H1 (cell line): ENCODE measurements at regions not wholly inside any gene's neighbourhood (a gene's known extent, or its start where the extent isn't known, plus 50 kb on each side); places are given as distances from the start of the nearest gene placed in this dataset.

Experiments
- CTCF ChIA-PET: fragments of 300-600 bp; sonication (Branson Sonifier 250); formaldehyde crosslinking; loops from one replicate; lab custom pipeline; 2021; ENCODE audit not compliant: partially characterized antibody; lab: Charles Lee
- POLR2A ChIA-PET: fragments of 300-600 bp; sonication (Branson Sonifier 250); formaldehyde crosslinking; loops from one replicate; lab custom pipeline; 2021; ENCODE audit warnings: inconsistent platforms; ENCODE audit not compliant: partially characterized antibody; lab: Charles Lee
- DNase-seq, 2 experiments: peaks; one replicate each; pipeline versions ENCODE4 v3.0.0 to v3.0.0-alpha.2; 2010 to 2022; ENCODE audit warnings: low spot score in 2 of 2, low read depth in 1 of 2, mixed read lengths in 1 of 2
- FAIRE-seq: peaks from 2 replicates; lab custom pipeline; 2011; peaks lifted over from hg19 to GRCh38; lab: Jason Lieb, UNC
- H2AFZ ChIP-seq: 2 replicates; pipeline ENCODE4 v1.8.1; 2012; ENCODE audit warnings: low read length, inconsistent platforms
- H2AK5ac ChIP-seq: 2 replicates; pipeline ENCODE4 v1.6.1; 2013; ENCODE audit warnings: low read depth, low read length
- H2BK120ac ChIP-seq: replicated peaks from 2 replicates; pipeline ENCODE3; 2013; ENCODE audit warnings: low read depth, low read length, inconsistent platforms
- H2BK12ac ChIP-seq: 2 replicates; pipeline ENCODE4 v1.6.1; 2013; ENCODE audit warnings: low read depth, low read length
- H2BK15ac ChIP-seq: 2 replicates; pipeline ENCODE4 v1.6.1; 2013; ENCODE audit warnings: low read length
- H2BK20ac ChIP-seq: 2 replicates; pipeline ENCODE4 v1.6.1; 2013; ENCODE audit warnings: low read length
- H2BK5ac ChIP-seq: 2 replicates; pipeline ENCODE4 v1.6.1; 2013; ENCODE audit warnings: low read depth, low read length
- H3K14ac ChIP-seq: 2 replicates; pipeline ENCODE4 v1.6.1; 2013; ENCODE audit warnings: inconsistent platforms; ENCODE audit not compliant: insufficient read length
- H3K18ac ChIP-seq: 2 replicates; pipeline ENCODE4 v1.6.1; 2013; ENCODE audit warnings: low read length; ENCODE audit errors: extremely low read depth
- H3K23ac ChIP-seq: 2 replicates; pipeline ENCODE4 v1.6.1; 2013; ENCODE audit warnings: inconsistent platforms; ENCODE audit not compliant: insufficient read length
- H3K23me2 ChIP-seq: 2 replicates; pipeline ENCODE4 v1.6.1; 2013; ENCODE audit warnings: low read depth, low read length
- H3K27ac ChIP-seq: 2 replicates; pipeline ENCODE4 v1.6.1; 2011; ENCODE audit warnings: low read depth, low read length, inconsistent platforms
- H3K27me3 ChIP-seq, 4 experiments: replicated peaks in 1 of 4; 1 replicate in 1 of 4; 2 replicates in 3 of 4; pipeline versions ENCODE4 v1.6.1 to v1.8.1; 2011 to 2013; ENCODE audit warnings: low read length in 3 of 4, mild to moderate bottlenecking in 3 of 4, inconsistent platforms in 2 of 4, mixed read lengths in 2 of 4, moderate library complexity in 1 of 4; ENCODE audit not compliant: control insufficient read depth in 3 of 4, insufficient read depth in 3 of 4; ENCODE audit errors: extremely low read depth in 1 of 4
- H3K36me3 ChIP-seq, 4 experiments: 2 replicates each; pipeline versions ENCODE4 v1.6.1 to v1.8.1; 2011 to 2013; ENCODE audit warnings: mild to moderate bottlenecking in 4 of 4, low read length in 3 of 4, moderate library complexity in 2 of 4, control low read depth in 1 of 4, inconsistent platforms in 1 of 4; ENCODE audit not compliant: insufficient read depth in 4 of 4, control insufficient read depth in 2 of 4
- H3K4ac ChIP-seq: replicated peaks from 2 replicates; pipeline ENCODE3; 2013; ENCODE audit warnings: low read length, low read depth, mixed read lengths, inconsistent platforms; ENCODE audit not compliant: insufficient read length
- H3K4me1 ChIP-seq, 4 experiments: replicated peaks in 1 of 4; 1 replicate in 1 of 4; 2 replicates in 3 of 4; pipeline versions ENCODE4 v1.6.1 to v1.8.1; 2011 to 2013; ENCODE audit warnings: low read length in 3 of 4, inconsistent platforms in 2 of 4, mixed read lengths in 1 of 4; ENCODE audit not compliant: insufficient read depth in 4 of 4, control insufficient read depth in 3 of 4
- H3K4me2 ChIP-seq, 2 experiments: 2 replicates each; pipeline versions ENCODE4 v1.6.1 to v1.8.1; 2011 to 2013; ENCODE audit warnings: low read depth in 2 of 2, low read length in 2 of 2, control low read depth in 1 of 2, inconsistent platforms in 1 of 2, mild to moderate bottlenecking in 1 of 2; ENCODE audit not compliant: insufficient read depth in 1 of 2
- H3K4me3 ChIP-seq, 4 experiments: fragments of 200-600, 300-600 bp in 1 of 4; sonication (generic), shearing (Covaris generic), sonication (Bioruptor Twin) in 1 of 4; 2 replicates each; pipeline versions ENCODE4 v1.5.1 to v1.8.1; 2011 to 2016; ENCODE audit warnings: low read length in 4 of 4, low read depth in 3 of 4, control low read depth in 2 of 4, inconsistent platforms in 2 of 4, mild to moderate bottlenecking in 2 of 4, mixed read lengths in 1 of 4, moderate library complexity in 1 of 4; ENCODE audit not compliant: insufficient read depth in 2 of 4; ENCODE audit errors: extremely low read depth in 1 of 4
- H3K56ac ChIP-seq: replicated peaks from 2 replicates; pipeline ENCODE3; 2013; ENCODE audit warnings: low read depth, mild to moderate bottlenecking, mixed read lengths, low read length, inconsistent platforms; ENCODE audit not compliant: insufficient read length
- H3K79me1 ChIP-seq: 2 replicates; pipeline ENCODE4 v1.6.1; 2013; ENCODE audit warnings: low read depth, low read length, control low read depth
- H3K79me2 ChIP-seq, 2 experiments: 2 replicates each; pipeline versions ENCODE4 v1.6.1 to v1.8.1; 2012 to 2013; ENCODE audit warnings: low read length in 2 of 2, mild to moderate bottlenecking in 2 of 2, inconsistent platforms in 1 of 2; ENCODE audit not compliant: insufficient read depth in 2 of 2, control insufficient read depth in 1 of 2
- H3K9ac ChIP-seq, 4 experiments: replicated peaks in 1 of 4; 1 replicate in 1 of 4; 2 replicates in 3 of 4; pipeline versions ENCODE4 v1.6.1 to v1.8.1; 2011 to 2013; ENCODE audit warnings: low read depth in 3 of 4, low read length in 3 of 4, control low read depth in 2 of 4, mild to moderate bottlenecking in 2 of 4, moderate library complexity in 2 of 4, inconsistent platforms in 1 of 4; ENCODE audit errors: extremely low read depth in 1 of 4
- H3K9me3 ChIP-seq, 2 experiments: 2 replicates each; pipeline versions ENCODE4 v1.6.1 to v1.8.1; 2012 to 2013; ENCODE audit warnings: mild to moderate bottlenecking in 2 of 2, moderate library complexity in 2 of 2, control low read depth in 1 of 2, inconsistent platforms in 1 of 2, low read depth in 1 of 2, low read length in 1 of 2, mixed read lengths in 1 of 2; ENCODE audit not compliant: insufficient read depth in 2 of 2
- H4K20me1 ChIP-seq, 2 experiments: replicated peaks in 1 of 2; 2 replicates each; pipeline versions ENCODE3 to v1.8.1; 2011 to 2013; ENCODE audit warnings: inconsistent platforms in 2 of 2, low read length in 2 of 2, mild to moderate bottlenecking in 1 of 2; ENCODE audit not compliant: insufficient read depth in 2 of 2, control insufficient read depth in 1 of 2
- H4K5ac ChIP-seq: 2 replicates; pipeline ENCODE4 v1.6.1; 2013; ENCODE audit warnings: low read length, low read depth, mixed read lengths, inconsistent platforms; ENCODE audit not compliant: insufficient read length
- H4K8ac ChIP-seq: 2 replicates; pipeline ENCODE4 v1.8.0; 2013; ENCODE audit warnings: mild to moderate bottlenecking, moderate library complexity, low read length, inconsistent platforms; ENCODE audit not compliant: insufficient read depth; ENCODE audit errors: extremely low read depth
- H4K91ac ChIP-seq: replicated peaks from 2 replicates; pipeline ENCODE3; 2013; ENCODE audit warnings: low read length, mixed read lengths, inconsistent platforms; ENCODE audit not compliant: insufficient read length
- ASH2L ChIP-seq: fragments of 200-600, 300-600 bp; sonication (generic); IDR thresholded peaks from one replicate; pipeline ENCODE4 v1.7.1; 2017; ENCODE audit warnings: low read length
- BACH1 ChIP-seq: IDR thresholded peaks from 2 replicates; pipeline ENCODE4 v1.6.1; 2012; ENCODE audit warnings: low read length, improper control_type of control experiment
- BRCA1 ChIP-seq: IDR thresholded peaks from 2 replicates; pipeline ENCODE4 v1.6.1; 2012; ENCODE audit warnings: low read depth, low read length, improper control_type of control experiment
- KDM1A ChIP-seq: fragments of 200-600, 300-600 bp; sonication (generic); IDR thresholded peaks from 2 replicates; pipeline ENCODE4 v1.7.1; 2016; ENCODE audit warnings: mild to moderate bottlenecking, low read length, borderline replicate concordance
- KDM5A ChIP-seq: fragments of 200-600 bp; IDR thresholded peaks from 2 replicates; pipeline ENCODE4 v1.7.1; 2012; ENCODE audit warnings: mild to moderate bottlenecking, low read length, inconsistent platforms, mixed read lengths
- PHF8 ChIP-seq: fragments of 200-600 bp; sonication (generic); conservative IDR thresholded peaks from 2 replicates; pipeline ENCODE4 v1.7.1; 2012; ENCODE audit warnings: low read depth, mild to moderate bottlenecking, inconsistent platforms, low read length, moderate library complexity
- SAP30 ChIP-seq: fragments of 300-600 bp; sonication (generic); IDR thresholded peaks from 2 replicates; pipeline ENCODE4 v1.7.1; 2012; ENCODE audit warnings: low read length, moderate library complexity, mild to moderate bottlenecking, inconsistent platforms; ENCODE audit not compliant: insufficient read depth, insufficient replicate concordance
- TAF7 ChIP-seq: optimal IDR thresholded peaks from 2 replicates; pipeline ENCODE3; 2011; ENCODE audit warnings: low read depth, mild to moderate bottlenecking, inconsistent platforms, low read length, moderate library complexity, borderline replicate concordance
- TCF12 ChIP-seq: IDR thresholded peaks from 2 replicates; pipeline ENCODE4 v1.6.1; 2011; ENCODE audit warnings: low read depth, mild to moderate bottlenecking, low read length
- ZNF274 ChIP-seq: IDR thresholded peaks from 2 replicates; pipeline ENCODE4 v1.7.0; 2012; ENCODE audit warnings: low read length, borderline replicate concordance; ENCODE audit errors: extremely low read depth
- WGBS, 2 experiments: shearing (Covaris generic) in 1 of 2; methylation state at CpG; one replicate each; pipeline versions ENCODE4 v1.1.6 to v1.1.7; 2013 to 2015; ENCODE audit warnings: low lambda C conversion rate in 2 of 2, mixed read lengths in 2 of 2, inconsistent platforms in 1 of 2, low coverage in 1 of 2, missing lambda C conversion rate in 1 of 2; ENCODE audit not compliant: insufficient replicate concordance in 2 of 2, insufficient coverage in 1 of 2, insufficient read length in 1 of 2; ENCODE audit errors: extremely low coverage in 1 of 2, missing lambda C conversion rate in 1 of 2; 5-methylcytosine and 5-hydroxymethylcytosine counted together

DNA sequence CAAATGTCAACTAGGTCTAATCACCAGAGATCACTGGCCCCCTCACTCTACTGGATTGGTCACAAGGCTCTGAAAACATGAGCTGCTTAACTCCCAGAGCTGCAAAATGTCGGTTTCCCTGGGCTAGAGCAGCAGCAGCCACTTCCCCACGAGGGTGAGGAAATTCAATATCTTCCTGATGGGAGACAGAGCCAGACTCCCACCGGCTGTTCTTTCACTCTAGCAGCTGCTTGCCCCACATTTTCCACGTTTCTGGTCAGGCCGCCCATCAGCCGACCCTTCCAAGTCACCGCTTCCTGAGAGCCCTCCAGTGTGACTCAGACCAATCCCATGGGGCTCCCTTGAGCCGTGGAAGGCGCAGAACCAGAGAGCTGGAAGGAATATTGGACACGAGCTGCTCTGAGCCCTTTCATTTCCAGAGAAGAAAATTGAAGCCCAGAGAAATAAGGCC is 227.0 kb downstream of the ADAMTS15 start:
- Histone ChIP-seq H2BK120ac (no peak overlapping the region), H3K23ac (no peak overlapping the region), H2AFZ (no peak overlapping the region), H3K27me3 (no peaks in the 10 kb centered on the region), H4K20me1 (no peaks in the 10 kb centered on the region), H3K79me1 (no peaks in the 10 kb centered on the region), H3K36me3 (no peaks in the 10 kb centered on the region), H3K4me2 (no peak overlapping the region), H2BK12ac (no peak overlapping the region), H3K14ac (no peak overlapping the region), H4K8ac (peak overlapping the region; percentile 45; the same call in 1 of the 2 replicates), H3K9me3 (peaks cover 10 to 14% of the 10 kb centered on the region in 2 experiments), H3K56ac (no peak overlapping the region), H2BK15ac (no peak overlapping the region), H3K18ac (no peak overlapping the region), H4K5ac (no peak overlapping the region), H3K27ac (no peak overlapping the region), H4K91ac (no peak overlapping the region), H2AK5ac (no peak overlapping the region), H3K9ac (no peak overlapping the region), H2BK20ac (no peak overlapping the region), H3K4ac (no peak overlapping the region), H3K4me3 (no peak overlapping the region), H2BK5ac (no peak overlapping the region), H3K79me2 (no peaks in the 10 kb centered on the region), H3K23me2 (no peaks in the 10 kb centered on the region), H3K4me1 (peaks cover 0 to 4% (median 2%) of the 10 kb centered on the region in 4 experiments; a peak in 3 of 7 replicates)
- WGBS, 2 experiments = 89% methylated on average over 5 of the region's 10 CpGs; no CpG with 5 or more reads in 1 of the 2 experiments
- FAIRE-seq (no peak), DNase-seq (no peak)
- POLR2A ChIA-PET = no interaction called here
- CTCF ChIA-PET = interaction anchor here (0.5 to 1.4 kb wide), 6 partner anchors 16 to 1267 kb away, joined by 3 to 4 read pairs (median 3); no protein-coding TSS in a partner anchor
- no peak for TF ChIP-seq TCF12
- no peak for TF ChIP-seq KDM1A
- TF ChIP-seq ZNF274 = no peak
- TF ChIP-seq TAF7 = no peak
- no peak for TF ChIP-seq KDM5A
- no peak for TF ChIP-seq BRCA1
- TF ChIP-seq SAP30 = no peak
- TF ChIP-seq ASH2L = no peak
- no peak for TF ChIP-seq PHF8
- no peak for TF ChIP-seq BACH1
